Trophoblast cell (in vitro differentiated cells and primary cell): ENCODE measurements at regions not wholly inside any gene's neighbourhood (a gene's known extent, or its start where the extent isn't known, plus 50 kb on each side); places are given as distances from the start of the nearest gene placed in this dataset.
A peak's percentile ranks its signal among the peaks of the same experiment; 100 is the strongest.

Experiments used
- DNase-seq, 2 donors: peaks; one replicate each; pipeline ENCODE4 v3.0.0-alpha.2; 2016
- H2AFZ ChIP-seq: 2 replicates; pipeline ENCODE4 v1.6.1; 2013; ENCODE audit warnings: low read length, moderate library complexity, mild to moderate bottlenecking; ENCODE audit not compliant: insufficient read depth, poor library complexity
- H2AK5ac ChIP-seq: 2 replicates; pipeline ENCODE4 v1.6.1; 2013; ENCODE audit warnings: mild to moderate bottlenecking, low read length
- H2BK120ac ChIP-seq: 2 replicates; pipeline ENCODE4 v1.6.1; 2013; ENCODE audit warnings: low read length, mild to moderate bottlenecking, moderate library complexity; ENCODE audit not compliant: insufficient read depth, poor library complexity
- H2BK12ac ChIP-seq: 2 replicates; pipeline ENCODE4 v1.6.1; 2013; ENCODE audit warnings: mild to moderate bottlenecking, low read length, moderate library complexity
- H2BK5ac ChIP-seq: 2 replicates; pipeline ENCODE4 v1.6.1; 2013; ENCODE audit warnings: low read length, low read depth, moderate library complexity, mild to moderate bottlenecking; ENCODE audit not compliant: poor library complexity
- H3K14ac ChIP-seq: 2 replicates; pipeline ENCODE4 v1.6.1; 2013; ENCODE audit warnings: mild to moderate bottlenecking, low read length
- H3K18ac ChIP-seq: 2 replicates; pipeline ENCODE4 v1.6.1; 2013; ENCODE audit warnings: mild to moderate bottlenecking, low read length
- H3K23ac ChIP-seq: 2 replicates; pipeline ENCODE4 v1.6.1; 2013; ENCODE audit warnings: low read length
- H3K27ac ChIP-seq: 2 replicates; pipeline ENCODE4 v1.5.1; 2013; ENCODE audit warnings: low read depth, mild to moderate bottlenecking, inconsistent platforms, low read length, moderate library complexity
- H3K27me3 ChIP-seq: 2 replicates; pipeline ENCODE4 v1.6.1; 2013; ENCODE audit warnings: inconsistent platforms, mild to moderate bottlenecking, low read length, moderate library complexity; ENCODE audit not compliant: insufficient read depth
- H3K36me3 ChIP-seq, 2 experiments: 1 replicate in 1 of 2; 2 replicates in 1 of 2; pipeline ENCODE4 v1.6.1; 2013; ENCODE audit warnings: low read length in 2 of 2, mild to moderate bottlenecking in 2 of 2, moderate library complexity in 1 of 2; ENCODE audit not compliant: insufficient read depth in 2 of 2, control insufficient read depth in 1 of 2
- H3K4ac ChIP-seq: 2 replicates; pipeline ENCODE4 v1.6.1; 2013; ENCODE audit warnings: low read depth, mild to moderate bottlenecking, low read length, moderate library complexity
- H3K4me1 ChIP-seq, 2 experiments: 1 replicate in 1 of 2; 2 replicates in 1 of 2; pipeline ENCODE4 v1.6.1; 2013; ENCODE audit warnings: low read length in 2 of 2, mild to moderate bottlenecking in 2 of 2, moderate library complexity in 1 of 2; ENCODE audit not compliant: insufficient read depth in 2 of 2, control insufficient read depth in 1 of 2
- H3K4me2 ChIP-seq: 2 replicates; pipeline ENCODE4 v1.6.1; 2013; ENCODE audit warnings: inconsistent platforms, mild to moderate bottlenecking, low read length, moderate library complexity
- H3K4me3 ChIP-seq: 2 replicates; pipeline ENCODE4 v1.5.1; 2013; ENCODE audit warnings: mild to moderate bottlenecking, low read depth, low read length, inconsistent platforms
- H3K79me1 ChIP-seq: one replicate; pipeline ENCODE4 v1.6.1; 2013; ENCODE audit warnings: low read length
- H3K79me2 ChIP-seq: 2 replicates; pipeline ENCODE4 v1.6.1; 2013; ENCODE audit warnings: low read length, mild to moderate bottlenecking; ENCODE audit not compliant: control insufficient read depth, insufficient read depth, poor library complexity
- H3K9ac ChIP-seq: 2 replicates; pipeline ENCODE4 v1.6.1; 2013; ENCODE audit warnings: mild to moderate bottlenecking, low read length
- H3K9me3 ChIP-seq: 2 replicates; pipeline ENCODE4 v1.6.1; 2013; ENCODE audit warnings: low read depth, mild to moderate bottlenecking, control low read depth, inconsistent platforms, low read length; ENCODE audit not compliant: insufficient read depth
- H4K12ac ChIP-seq: 2 replicates; pipeline ENCODE4 v1.6.1; 2013; ENCODE audit warnings: low read depth, mild to moderate bottlenecking, low read length, moderate library complexity
- H4K8ac ChIP-seq: 2 replicates; pipeline ENCODE4 v1.6.1; 2013; ENCODE audit warnings: low read depth, mild to moderate bottlenecking, low read length, moderate library complexity
- H4K91ac ChIP-seq: one replicate; pipeline ENCODE4 v1.6.1; 2013; ENCODE audit warnings: low read depth, mild to moderate bottlenecking, low read length, moderate library complexity
- WGBS: extraction: QIAGEN DNeasy Blood & Tissue Kit; methylation state at CpG from one replicate; pipeline ENCODE4 v1.1.7; 2013; ENCODE audit warnings: missing lambda C conversion rate; ENCODE audit not compliant: insufficient read length, insufficient coverage; ENCODE audit errors: extremely low coverage; 5-methylcytosine and 5-hydroxymethylcytosine counted together

DNA sequence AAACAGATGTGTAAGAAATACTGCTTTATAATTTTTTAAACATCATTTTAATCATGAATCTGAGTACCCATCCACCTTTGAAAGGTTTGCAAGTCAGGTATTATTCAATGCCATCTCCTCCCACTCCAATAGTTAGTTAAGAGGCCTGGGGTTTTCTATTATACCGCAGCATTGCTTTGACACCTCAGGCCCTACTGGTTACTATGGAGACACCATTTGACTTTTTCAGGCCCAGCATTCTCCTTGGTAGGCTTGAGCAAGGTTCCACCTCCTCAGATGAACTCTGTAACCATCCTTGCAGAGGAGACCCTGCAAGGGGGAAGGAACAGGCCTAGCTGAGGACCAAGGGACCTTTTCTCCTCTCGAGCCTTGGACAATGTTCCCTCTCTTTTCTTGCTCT, 326.9 kb upstream of the NPSR1 start:
- H3K36me3 ChIP-seq = no peaks in the 10 kb centered on the region
- H4K8ac ChIP-seq = no peak overlapping the region
- H3K79me1 ChIP-seq = no peaks in the 10 kb centered on the region
- no peak overlapping the region for H3K4me3 ChIP-seq
- H3K4ac ChIP-seq = no peak overlapping the region
- DNase-seq = no peak
- H2BK12ac ChIP-seq = no peak overlapping the region
- H3K9ac ChIP-seq = no peak overlapping the region
- no peak overlapping the region for H3K14ac ChIP-seq
- no peak overlapping the region for H4K91ac ChIP-seq
- no peak overlapping the region for H2AFZ ChIP-seq
- H2AK5ac ChIP-seq = no peak overlapping the region
- no peak overlapping the region for H2BK5ac ChIP-seq
- no peak overlapping the region for H3K23ac ChIP-seq
- no CpG with 5 or more reads among the region's 2 CpGs for WGBS
- no peak overlapping the region for H2BK120ac ChIP-seq
- H3K4me2 ChIP-seq = no peak overlapping the region
- no peaks in the 10 kb centered on the region for H3K79me2 ChIP-seq
- H3K4me1 ChIP-seq = no peaks in the 10 kb centered on the region
- no peak overlapping the region for H3K27ac ChIP-seq
- no peak overlapping the region for H4K12ac ChIP-seq
- no peaks in the 10 kb centered on the region for H3K9me3 ChIP-seq
- no peak overlapping the region for H3K18ac ChIP-seq
- H3K27me3 ChIP-seq = no peaks in the 10 kb centered on the region

GRCh38 chr7:34332006-34332405, 326.0 kb upstream of the NPSR1 start:
- no peak overlapping the region for H2AFZ ChIP-seq
- H2AK5ac ChIP-seq = no peak overlapping the region
- no peaks in the 10 kb centered on the region for H3K36me3 ChIP-seq
- no peak overlapping the region for H4K91ac ChIP-seq
- H3K14ac ChIP-seq = no peak overlapping the region
- no peaks in the 10 kb centered on the region for H3K4me1 ChIP-seq
- no peak overlapping the region for H3K18ac ChIP-seq
- H3K79me1 ChIP-seq = no peaks in the 10 kb centered on the region
- H3K27me3 ChIP-seq = no peaks in the 10 kb centered on the region
- no peak for DNase-seq
- H3K9me3 ChIP-seq = no peaks in the 10 kb centered on the region
- H3K4ac ChIP-seq = no peak overlapping the region
- WGBS = no CpG with 5 or more reads among the region's 4 CpGs
- no peak overlapping the region for H3K23ac ChIP-seq
- H2BK12ac ChIP-seq = no peak overlapping the region
- no peak overlapping the region for H2BK5ac ChIP-seq
- H3K27ac ChIP-seq = no peak overlapping the region
- peak overlapping the region; percentile 46 for H3K9ac ChIP-seq
- H3K79me2 ChIP-seq = no peaks in the 10 kb centered on the region
- H3K4me3 ChIP-seq = no peak overlapping the region
- H4K8ac ChIP-seq = no peak overlapping the region
- no peak overlapping the region for H3K4me2 ChIP-seq
- H2BK120ac ChIP-seq = no peak overlapping the region
- H4K12ac ChIP-seq = no peak overlapping the region

DNA sequence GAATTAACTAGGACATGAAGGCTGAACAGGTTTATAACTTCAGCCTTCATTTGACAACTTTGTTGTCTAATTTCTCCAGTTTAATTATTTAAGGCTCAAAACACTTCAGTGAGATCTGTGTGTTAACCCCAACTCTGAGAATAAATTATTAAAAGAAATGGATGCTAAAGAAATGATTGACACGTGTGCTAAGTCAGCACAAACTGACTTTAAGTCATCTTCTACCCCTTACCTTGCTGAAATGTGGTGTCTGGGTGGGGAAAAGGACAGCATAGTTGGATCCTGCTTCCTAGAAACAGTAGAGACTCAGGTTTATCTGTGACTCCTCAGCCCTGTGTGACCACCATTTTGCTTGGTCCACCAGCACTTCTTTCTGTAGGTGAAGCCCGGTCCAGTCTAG, 324.8 kb upstream of the NPSR1 start:
- no peak overlapping the region for H3K27ac ChIP-seq
- WGBS = no CpG with 5 or more reads among the region's 2 CpGs
- no peak overlapping the region for H2BK5ac ChIP-seq
- no peak overlapping the region for H4K91ac ChIP-seq
- H2AK5ac ChIP-seq = no peak overlapping the region
- H3K79me2 ChIP-seq = no peaks in the 10 kb centered on the region
- H3K4me3 ChIP-seq = no peak overlapping the region
- H4K12ac ChIP-seq = no peak overlapping the region
- H3K27me3 ChIP-seq = no peaks in the 10 kb centered on the region
- no peak overlapping the region for H4K8ac ChIP-seq
- no peak overlapping the region for H3K23ac ChIP-seq
- no peak overlapping the region for H2BK120ac ChIP-seq
- no peaks in the 10 kb centered on the region for H3K9me3 ChIP-seq
- no peak overlapping the region for H3K14ac ChIP-seq
- H3K4ac ChIP-seq = no peak overlapping the region
- H2AFZ ChIP-seq = no peak overlapping the region
- no peak overlapping the region for H3K9ac ChIP-seq
- no peak overlapping the region for H2BK12ac ChIP-seq
- no peak for DNase-seq
- H3K36me3 ChIP-seq = no peaks in the 10 kb centered on the region
- no peaks in the 10 kb centered on the region for H3K79me1 ChIP-seq
- H3K4me1 ChIP-seq = no peaks in the 10 kb centered on the region
- H3K4me2 ChIP-seq = no peak overlapping the region
- no peak overlapping the region for H3K18ac ChIP-seq

DNA sequence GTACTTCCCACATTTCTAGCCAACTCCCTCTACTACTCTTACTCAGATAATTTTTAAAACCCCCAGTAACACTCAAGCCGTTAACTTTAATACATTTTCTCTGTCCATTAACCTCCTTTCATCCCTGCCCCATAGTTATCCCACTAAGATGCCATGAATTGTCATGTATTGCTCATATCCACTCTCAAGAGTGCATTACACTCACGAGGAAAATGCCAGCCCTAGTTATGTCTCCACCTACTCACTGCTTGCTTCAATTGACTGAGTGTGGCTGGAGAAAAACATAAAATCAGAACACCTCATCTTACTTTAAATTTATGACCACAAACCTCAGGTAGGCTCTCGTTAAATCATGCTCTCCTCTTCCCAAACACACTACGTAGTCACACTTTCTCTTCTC, 324.1 kb upstream of the NPSR1 start:
- no CpG with 5 or more reads among the region's 4 CpGs for whole genome bisulfite sequencing
- Histone ChIP-seq H4K12ac (no peak overlapping the region), H2AK5ac (no peak overlapping the region), H3K14ac (no peak overlapping the region), H3K9me3 (no peaks in the 10 kb centered on the region), H3K9ac (no peak overlapping the region), H3K4me3 (no peak overlapping the region), H3K79me1 (no peaks in the 10 kb centered on the region), H3K23ac (no peak overlapping the region), H4K91ac (no peak overlapping the region), H4K8ac (no peak overlapping the region), H3K79me2 (no peaks in the 10 kb centered on the region), H2AFZ (no peak overlapping the region), H2BK120ac (no peak overlapping the region), H3K27ac (no peak overlapping the region), H3K4ac (no peak overlapping the region), H3K18ac (no peak overlapping the region), H3K4me1 (no peaks in the 10 kb centered on the region), H2BK5ac (no peak overlapping the region), H2BK12ac (no peak overlapping the region), H3K4me2 (no peak overlapping the region), H3K27me3 (no peaks in the 10 kb centered on the region), H3K36me3 (no peaks in the 10 kb centered on the region)
- no peak for DNase-seq
